NCI-H510A treated with DMSO at 0.1 percent for 48 hours (cell line): ENCODE measurements at regions not wholly inside any gene's neighbourhood (a gene's known extent, or its start where the extent isn't known, plus 50 kb on each side); places are given as distances from the start of the nearest gene placed in this dataset.
"Not testable (repeated sequence)": the region's sequence is repeated elsewhere in the genome, so short reads cannot be mapped to it uniquely, and the experiment has no call there.

Experiments
- DNase-seq: peaks from one replicate; lab custom pipeline; 2025; lab: John Stamatoyannopoulos, UW

DNA sequence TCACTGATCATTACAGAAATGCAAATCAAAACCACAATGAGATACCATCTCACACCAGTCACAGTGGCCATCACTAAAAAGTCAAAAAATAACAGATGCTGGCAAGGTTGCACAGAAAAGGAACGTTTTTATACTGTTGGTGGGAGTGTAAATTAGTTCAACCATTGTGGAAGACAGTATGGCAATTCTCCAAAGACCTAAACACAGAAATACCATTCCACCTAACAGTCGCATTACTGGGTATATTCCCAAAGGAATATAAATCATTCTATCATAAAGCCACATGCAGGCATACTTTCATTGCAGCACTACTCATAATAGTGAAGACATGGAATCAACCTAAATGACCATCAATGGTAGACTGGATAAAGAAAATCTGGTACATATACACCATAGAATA, 83.2 kb upstream of the ARID5B start:
- not testable (repeated sequence) for DNase-seq

DNA sequence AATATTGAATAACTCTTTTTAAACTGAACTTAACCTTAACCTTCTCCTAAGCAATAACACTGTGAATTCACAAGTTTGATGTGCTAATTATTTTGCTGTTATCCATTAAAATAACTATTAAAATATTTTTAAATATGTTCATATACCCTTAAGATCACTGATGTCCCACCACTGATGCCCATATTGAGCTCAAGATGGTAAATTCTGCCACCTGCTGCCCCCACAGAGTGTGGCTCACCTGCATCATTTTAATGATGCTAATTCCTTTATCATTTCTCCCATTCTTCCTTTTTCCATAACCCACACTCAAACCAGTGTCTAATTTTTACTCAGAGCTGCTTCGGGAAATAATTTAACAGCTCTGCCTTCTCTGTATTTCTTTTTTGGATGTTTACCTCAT, 82.3 kb upstream of the ARID5B start:
- DNase-seq: no peak

DNA sequence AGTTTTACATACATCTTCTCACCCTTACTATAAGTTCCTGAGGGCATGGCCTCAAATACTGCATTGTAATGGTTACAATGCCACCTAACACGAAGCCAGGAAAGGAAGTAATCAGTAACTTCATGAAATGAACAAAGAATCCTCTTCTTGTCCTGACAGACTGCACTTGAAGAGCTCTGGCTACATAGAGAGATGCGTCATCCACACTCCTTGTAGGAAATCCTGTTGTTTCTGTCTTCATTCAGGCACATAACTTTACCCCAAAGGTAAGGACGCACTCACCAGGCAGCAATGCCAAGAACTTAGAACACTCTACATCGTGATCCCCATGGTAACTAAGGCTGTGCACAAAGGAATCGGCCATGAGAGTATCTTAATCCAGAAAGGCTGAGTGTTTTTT, 80.3 kb upstream of the ARID5B start:
- DNase-seq: no peak

DNA sequence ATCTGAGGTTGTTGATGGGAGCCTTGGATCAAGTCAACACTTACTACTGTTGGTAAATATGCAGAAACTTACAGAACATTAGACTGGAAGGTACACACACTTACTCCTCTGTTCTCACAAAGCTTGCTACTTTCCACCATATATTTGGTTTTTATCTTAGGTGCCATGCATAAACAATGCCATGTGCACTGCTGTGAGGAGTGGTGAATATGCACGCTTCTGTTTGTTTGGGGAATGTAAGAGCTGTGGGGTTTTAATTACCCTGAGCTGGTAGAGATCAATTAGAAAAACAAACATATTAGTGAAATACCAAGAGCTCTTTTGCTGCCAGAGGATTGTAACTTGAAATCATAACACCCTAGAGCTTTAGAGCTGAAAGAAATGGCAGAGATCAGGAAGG, 79.8 kb upstream of the ARID5B start:
- no peak for DNase-seq

DNA sequence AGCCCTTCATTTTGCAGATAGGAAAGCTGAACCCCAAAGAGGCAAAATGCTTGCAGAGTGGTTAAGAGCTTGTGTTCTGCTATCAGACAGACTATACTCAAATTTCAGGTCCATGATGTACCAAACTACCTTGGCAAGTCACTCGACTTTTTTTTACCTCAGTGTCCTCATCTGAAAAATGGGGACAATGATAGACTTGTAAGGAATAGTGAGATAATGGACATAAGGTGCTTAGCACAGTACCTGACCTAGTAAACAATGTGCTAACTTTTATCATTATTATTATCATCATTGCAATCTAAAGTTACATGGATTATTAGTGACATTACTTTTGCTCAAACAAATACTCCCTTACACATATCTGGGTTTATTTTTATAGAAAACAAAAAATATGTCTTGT, 79.4 kb upstream of the ARID5B start:
- no peak for DNase-seq

DNA sequence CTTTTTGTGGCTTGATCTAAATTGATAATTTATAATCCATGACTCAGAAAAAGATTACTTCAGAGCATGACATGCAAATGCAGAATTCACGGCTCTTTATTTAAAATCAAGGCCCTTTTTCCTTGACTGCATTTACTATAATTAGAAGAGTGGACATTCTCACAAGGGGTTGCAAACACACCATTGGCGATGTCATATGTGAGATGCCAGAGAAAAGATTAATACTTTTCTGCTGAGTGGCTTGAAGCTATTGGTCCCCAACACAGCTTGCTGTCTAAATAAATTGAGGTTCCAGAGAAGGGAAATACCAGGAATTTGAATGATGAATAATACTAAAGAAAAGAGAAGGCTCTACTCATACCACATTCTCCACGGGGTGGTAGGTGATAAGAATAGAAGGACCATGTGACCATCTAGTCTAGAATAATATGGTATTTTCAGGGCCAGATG, 78.7 kb upstream of the ARID5B start:
- DNase-seq: no peak

DNA sequence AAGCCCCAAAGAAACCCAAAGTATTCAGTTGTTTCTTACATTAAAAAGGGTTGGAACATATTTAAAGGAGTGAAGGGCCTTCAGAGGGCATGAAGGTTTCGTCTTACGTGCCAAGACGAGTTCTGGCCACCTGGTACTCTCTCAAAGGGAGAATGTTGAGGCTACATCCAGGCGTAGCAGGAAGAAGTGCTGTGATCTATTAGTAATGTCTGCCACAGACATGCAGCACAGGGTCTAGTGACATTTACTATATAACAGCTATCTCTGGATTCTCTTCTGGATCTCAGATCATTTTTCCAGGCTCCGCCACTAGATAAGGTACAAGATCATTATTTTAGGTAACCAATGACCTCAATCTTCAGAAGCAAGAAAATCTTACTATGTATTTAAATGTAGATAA, 76.5 kb upstream of the ARID5B start:
- DNase-seq: no peak

DNA sequence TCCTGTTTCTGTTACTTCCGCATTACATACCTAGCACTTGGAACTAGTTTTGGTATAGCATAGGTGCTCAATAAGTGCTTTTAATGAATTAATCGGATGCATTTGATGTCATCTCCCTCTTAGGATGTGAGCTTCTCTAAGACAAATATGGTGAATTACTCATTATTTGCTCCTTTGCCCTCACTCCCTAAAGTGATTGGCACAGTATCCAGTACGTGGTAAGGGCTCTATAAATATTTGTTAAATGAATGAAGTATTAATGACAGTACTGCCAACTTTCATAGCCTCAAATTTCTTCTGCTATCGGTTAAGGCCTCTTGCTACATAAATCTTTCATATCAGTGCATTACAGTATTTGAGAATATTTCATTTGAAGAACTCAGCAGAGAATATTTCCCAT, 75.9 kb upstream of the ARID5B start:
- no peak for DNase-seq

DNA sequence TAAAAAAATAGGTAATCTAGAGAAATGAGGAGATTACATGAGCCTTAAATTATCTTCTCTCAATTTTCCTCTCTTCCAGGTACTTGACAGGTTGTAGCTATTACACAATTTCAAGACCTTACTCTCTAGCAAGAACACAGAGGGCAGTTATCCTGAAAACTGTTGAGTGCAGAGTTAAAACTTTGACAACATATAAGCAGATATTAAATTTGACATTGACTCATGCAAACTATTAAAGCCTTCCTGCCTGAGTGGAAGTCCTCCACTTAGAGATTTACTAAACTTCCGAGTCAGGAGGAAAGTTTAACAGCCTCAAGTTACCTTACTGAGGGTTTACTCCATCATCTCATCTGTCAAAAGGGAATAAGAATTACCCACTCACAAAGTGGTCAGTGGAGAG, 73.5 kb upstream of the ARID5B start:
- DNase-seq: no peak

DNA sequence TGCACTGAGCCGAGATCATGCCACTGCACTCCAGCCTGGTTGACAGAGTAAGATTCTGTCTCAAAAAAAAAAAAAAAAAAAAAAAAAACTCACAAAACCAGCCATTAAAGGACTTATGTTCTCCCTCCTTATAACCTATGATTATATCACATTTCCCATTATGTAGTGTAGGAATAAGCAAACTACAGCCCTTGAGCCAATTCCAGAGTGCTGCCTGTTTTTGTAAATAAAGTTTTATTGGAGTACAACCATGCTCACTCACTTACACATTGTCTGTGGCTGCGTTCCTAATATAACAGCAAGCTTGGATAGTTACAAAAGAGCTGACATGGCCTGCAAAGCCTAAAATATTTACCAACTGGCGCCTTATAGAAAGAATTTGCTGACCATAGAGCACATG, 72.7 kb upstream of the ARID5B start:
- DNase-seq: no peak

DNA sequence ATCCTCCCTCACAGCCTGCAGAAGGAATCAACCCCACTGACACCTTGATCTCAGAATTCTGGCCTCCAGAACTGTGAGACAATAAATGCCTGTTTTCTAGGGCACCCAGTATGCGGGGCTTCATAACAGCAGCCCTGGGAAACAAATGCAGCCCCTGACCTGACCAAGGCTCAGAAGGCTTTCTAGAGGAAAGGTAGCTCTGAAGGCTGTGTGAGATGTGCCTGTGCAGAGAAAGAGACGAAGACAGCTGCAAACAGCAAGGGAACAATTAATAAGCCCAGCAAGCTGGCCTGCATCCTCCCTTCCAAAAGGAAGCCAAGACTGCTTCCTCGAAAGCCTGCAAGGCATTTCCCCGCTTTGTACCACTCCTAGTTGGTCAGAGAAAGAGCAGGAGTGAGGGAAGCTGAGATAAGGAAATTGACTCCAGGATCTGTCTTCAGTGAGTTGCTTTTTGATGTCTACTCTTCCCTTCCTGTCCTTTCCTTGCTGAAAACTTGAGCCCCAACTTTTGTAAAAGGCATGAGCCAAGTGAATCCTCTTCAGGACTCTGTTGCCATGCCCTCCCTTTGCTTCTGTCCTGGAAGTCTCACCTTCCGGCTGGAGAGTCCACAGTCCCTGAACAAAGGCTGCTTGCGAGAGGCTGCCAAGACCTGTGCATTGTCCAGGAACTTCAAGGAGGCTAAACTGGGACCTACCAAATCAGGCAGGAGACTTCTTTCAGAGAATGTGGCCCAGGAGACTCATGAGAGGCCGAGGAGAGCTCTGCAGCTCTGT, 71.2 kb upstream of the ARID5B start:
- DNase-seq: no peak

DNA sequence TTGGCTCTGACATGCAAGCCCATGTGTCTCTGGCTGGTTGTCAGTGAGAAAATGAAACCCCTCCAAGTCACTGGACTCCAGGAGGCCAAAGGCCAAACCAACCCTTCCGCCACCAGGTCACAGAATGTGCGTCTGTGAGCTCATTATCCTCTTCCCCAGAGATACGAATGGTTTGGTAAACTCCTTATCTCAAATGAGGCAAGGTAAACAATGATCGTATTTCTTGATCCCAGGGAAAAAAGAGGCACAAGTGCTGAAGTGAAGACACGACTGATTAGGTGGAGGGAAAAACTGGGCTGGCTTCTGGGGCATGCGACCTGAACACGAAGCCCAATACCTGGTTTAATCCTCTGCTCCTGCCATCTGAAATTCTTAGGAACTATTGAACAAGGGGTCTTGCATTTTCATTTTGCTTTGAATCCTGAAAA, 70.6 kb upstream of the ARID5B start:
- DNase-seq: no peak

DNA sequence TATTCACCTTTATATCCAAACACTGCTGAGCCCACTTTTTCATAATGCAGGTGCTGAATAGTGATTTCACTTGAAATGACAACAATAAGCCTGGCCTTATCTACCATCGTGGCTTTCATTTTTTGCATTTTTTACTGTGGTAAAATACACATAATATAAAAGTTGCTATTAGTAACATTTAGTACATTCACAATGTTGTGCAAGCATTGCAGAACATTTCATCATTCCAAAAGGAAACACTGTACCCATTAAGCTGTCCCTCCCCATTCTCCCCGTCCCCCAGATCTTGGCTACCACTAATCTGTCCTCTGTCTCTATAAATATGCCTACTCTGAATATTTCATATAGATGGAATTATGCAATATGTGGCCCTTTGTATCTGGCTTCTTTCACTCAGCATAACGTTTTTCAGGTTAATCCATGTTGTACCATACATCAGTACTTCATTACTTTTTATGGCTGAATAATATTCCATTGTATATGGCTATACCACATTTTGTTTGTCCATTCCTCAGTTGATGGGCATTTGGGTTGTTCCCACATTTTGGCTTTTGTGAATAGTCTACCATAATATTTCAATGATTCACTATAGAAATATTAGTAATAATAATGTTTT, 68.5 kb upstream of the ARID5B start:
- DNase-seq: no peak

DNA sequence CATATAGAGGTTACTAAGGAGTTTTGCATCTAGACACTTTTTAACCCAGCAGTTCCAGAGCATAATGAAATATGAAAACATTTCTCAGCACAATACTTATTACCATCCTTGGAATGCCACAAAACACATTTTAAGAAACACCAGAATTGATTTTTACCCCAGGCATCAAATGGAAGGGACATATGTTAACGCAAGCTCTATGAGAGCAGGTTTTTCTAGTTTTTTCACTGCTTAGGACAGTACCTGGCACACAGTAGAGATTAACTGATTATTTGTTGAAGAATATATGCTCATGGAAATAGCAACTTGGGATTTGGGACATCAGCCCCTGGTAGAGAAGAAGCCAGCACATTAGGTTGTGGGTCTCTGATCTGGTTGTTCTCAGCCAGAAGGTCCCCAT, 67.0 kb upstream of the ARID5B start:
- DNase-seq: no peak

DNA sequence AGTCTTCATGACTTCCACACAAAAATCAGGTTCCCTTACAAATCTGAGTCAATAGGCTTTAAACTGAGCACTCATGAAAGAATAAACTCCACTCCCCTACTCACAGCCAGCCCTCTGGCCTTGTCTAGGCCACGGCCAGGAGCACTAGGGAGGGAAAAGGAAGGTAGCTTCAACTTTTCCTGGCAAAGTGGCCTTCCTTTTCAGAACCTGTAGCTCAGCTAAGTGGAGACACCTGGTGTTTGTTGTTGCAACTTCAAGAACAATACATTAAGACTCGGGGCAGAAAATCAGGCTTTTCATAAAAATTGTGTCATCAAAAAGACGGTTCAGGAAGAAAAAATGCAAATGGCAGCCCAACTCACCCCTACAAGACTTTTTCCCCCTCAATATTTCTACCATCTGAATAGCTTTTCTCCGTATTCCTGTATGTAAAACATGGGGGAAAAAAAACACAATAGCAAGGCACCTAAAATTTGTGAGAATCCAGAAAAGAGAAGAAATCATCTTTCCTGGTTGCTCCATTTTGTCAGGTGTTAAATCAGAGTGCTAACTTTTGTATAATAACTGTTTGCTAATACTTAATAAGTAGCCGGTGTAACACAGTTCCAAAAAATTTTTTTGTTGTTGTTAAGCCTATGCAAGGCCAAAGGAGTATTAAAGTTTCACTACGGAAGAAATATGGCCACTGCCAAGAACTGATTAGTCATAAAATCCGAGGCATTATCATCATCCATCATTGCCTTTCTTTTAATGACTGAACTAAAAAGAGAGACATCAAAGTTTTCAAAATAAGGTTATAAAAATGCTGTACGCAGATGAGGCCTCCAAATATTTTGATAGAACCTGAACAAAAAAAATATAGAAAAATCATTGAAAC, 66.2 kb upstream of the ARID5B start:
- DNase-seq: no peak

DNA sequence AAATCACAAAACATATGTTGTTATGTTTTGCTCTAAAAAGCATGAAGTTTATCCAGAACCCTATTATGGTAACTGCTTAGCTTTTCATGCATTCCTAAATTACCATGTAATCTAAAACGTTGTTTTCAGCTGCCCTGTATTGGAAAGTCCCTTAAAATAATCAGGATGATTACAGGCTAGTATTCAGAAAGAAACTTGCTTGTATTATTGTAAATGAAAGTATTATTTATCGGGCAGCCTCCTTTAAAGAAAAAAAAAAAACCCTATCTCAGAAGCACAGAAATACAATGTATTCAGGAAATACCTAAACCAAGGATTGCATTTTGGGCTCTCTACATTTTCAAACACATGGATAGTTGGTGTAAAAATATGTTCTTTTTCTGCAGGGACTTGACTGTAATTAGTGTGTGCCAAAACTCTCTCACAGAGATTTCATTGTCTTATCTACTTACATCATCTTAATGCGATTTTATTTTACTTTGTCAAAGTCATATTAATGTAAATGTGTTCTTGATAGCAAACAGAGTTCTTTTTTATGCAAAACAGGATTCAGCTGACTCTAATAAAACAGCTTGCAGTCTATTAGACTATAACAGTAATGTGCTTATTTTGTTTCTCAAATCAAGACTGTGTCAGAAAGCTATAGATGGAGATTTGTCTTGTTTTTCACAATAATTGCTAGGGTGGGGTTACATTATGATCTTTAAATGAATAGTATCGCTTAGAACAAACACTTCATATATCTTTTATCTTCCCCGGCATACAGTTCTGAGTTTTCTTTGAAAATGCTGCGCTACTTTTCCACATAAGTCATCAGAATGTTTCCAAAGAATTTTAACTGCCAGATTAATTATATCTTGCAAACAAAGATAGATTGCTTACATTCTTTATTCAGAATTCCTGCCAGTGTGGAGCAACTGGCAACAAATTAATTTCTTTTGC, 65.3 kb upstream of the ARID5B start:
- DNase-seq: no peak

DNA sequence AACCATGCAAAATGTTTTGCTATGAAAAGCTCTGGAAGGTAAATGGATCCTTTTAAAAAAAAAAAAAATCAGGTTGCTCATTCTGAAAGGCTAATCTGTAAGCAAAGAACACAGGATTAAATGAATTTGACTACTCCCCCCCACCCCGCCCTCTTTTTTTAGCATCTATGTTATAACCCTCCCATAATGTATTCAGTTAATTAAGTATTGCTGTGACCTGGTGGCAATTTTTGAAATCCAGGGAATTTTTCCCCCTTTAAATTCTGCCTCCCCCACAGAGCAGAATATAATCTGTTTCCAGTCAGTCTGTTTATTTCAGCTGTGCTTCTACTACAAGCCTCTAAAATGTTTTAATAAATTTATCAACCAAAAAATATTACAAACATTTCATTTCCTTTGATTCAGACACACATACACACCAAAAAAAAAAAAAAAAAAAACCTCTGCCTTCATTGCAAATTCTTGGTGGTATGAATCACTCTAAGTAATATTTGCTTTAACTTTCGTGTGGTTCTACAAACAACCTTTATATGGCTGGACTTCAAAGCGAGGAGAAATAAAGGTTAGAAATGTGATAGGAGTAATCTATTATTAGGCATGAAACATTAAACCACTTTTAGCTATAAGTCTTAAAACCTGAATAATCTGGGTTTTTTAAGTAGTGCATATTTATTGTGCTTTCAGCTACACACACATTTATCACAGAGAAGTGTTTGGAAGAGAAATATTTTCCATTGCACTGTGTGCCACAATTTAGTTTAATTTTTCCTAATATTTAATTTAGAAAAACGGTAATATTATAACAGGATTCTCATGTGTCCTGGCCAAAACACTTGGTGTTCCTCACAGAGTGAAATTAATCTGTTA, 64.4 kb upstream of the ARID5B start:
- DNase-seq: peak; percentile 15

DNA sequence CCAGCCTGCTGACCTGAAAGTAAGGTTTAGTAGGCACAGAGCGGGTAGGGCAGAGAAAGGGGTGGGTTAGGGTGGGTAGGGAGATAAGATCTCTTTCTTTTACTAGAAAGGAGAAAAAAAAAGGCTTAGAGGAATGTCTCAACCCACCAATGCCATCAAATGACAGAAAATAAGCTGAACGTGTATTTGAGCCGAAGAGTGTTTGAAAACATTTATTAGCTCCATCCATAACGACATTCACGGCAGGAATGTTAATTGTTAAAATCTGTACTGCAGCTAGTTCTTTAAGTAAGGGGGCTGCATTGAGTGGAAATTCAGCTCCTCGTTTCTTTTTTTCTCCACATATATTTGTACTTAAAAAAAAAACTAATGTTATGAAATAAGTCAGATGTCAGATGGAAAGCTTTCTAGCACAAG, 63.7 kb upstream of the ARID5B start:
- DNase-seq: no peak

DNA sequence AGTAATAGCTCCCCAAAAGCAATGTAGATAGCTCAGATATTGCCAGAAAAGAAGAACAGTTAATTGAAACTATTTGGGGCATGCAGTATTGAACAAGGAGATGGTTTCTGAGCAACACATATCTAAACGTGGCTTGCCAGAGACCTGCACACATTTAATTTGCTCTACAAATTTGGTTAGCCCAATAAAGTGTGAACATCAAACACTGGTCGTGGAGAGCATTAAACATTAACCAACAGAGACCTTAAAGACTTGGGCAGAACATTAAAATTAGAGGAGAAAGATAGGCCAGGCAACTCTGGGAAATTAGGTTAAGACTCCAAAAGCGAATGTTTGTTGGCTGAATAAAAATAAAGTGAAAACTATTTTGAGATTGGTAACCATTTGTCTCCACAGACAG, 61.6 kb upstream of the ARID5B start:
- DNase-seq: no peak

DNA sequence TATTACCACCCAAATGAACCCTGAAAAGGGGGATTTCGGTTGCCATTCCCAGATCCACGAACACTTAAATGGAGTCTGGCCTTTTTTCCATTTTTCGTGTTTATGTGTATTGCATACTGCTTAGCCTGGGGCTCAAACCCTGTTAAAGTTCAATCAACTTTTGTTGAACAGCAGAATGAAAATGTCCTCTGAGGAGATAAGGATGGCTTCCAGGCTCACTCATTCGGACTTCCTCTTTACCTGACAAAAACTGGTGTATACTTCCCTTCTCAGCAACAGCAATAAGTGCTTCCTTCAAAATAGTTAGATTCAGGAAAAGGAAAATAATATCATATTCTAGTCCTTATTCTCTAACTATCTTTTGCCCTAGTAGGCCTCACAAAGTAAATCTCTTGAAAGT, 61.1 kb upstream of the ARID5B start:
- DNase-seq: no peak
